Left lung (tissue), 4 donors: ENCODE measurements at regions not wholly inside any gene's neighbourhood (a gene's known extent, or its start where the extent isn't known, plus 50 kb on each side); places are given as distances from the start of the nearest gene placed in this dataset.
A peak's percentile ranks its signal among the peaks of the same experiment; 100 is the strongest.

ENCODE experiments used
- ATAC-seq: fragments of 200-7000 bp; cut with Tn5 transposase; one replicate; pipeline ENCODE4 v1.9.1; 2020; ENCODE audit warnings: moderate library complexity
- DNase-seq, 4 donors: peaks; one replicate each; pipeline ENCODE4 v3.0.0-alpha.2; 2013 to 2020
- H3K27ac ChIP-seq, 2 donors: fragments of 200-600 bp; sonication (generic) in 1 of 2; one replicate each; pipeline versions ENCODE4 v1.5.0 to v1.8.0; 2020 to 2021
- H3K27me3 ChIP-seq, 2 donors: fragments of 200-600 bp; sonication (generic) in 1 of 2; one replicate each; pipeline versions ENCODE4 v1.5.0 to v1.8.0; 2020 to 2021
- H3K36me3 ChIP-seq, 2 donors: fragments of 200-600 bp; sonication (generic) in 1 of 2; one replicate each; pipeline versions ENCODE4 v1.5.0 to v1.8.0; 2020 to 2021
- H3K4me1 ChIP-seq, 2 donors: fragments of 200-600 bp; one replicate each; pipeline ENCODE4 v1.8.0; 2021
- H3K4me3 ChIP-seq, 2 donors: fragments of 200-600 bp; sonication (generic) in 1 of 2; one replicate each; pipeline versions ENCODE4 v1.5.0 to v1.8.0; 2020 to 2021; ENCODE audit warnings: mild to moderate bottlenecking in 1 of 2
- H3K9me3 ChIP-seq, 2 donors: fragments of 200-600 bp; sonication (generic) in 1 of 2; one replicate each; pipeline versions ENCODE4 v1.5.0 to v1.8.0; 2020 to 2021
- intact Hi-C, 2 donors: fragments of 100-400 bp; cut with DNase I; formaldehyde crosslinking; loops; one replicate each; pipeline versions ENCODE4 v1.11.2 to v1.14.2; 2022
- TF ChIP-seq, protein P1 (sequence below), 2 donors: fragments of 200-600 bp; sonication (generic) in 1 of 2; IDR thresholded peaks; one replicate each; pipeline versions ENCODE4 v1.5.0 to v1.8.0; 2021; ENCODE audit warnings: antibody characterized with exemption in 2 of 2
- donor health status: DM: no; HTN: yes; CAD: no.
- donor health status: DM: no; HTN: no; CAD: no.

GRCh38 chr4:14855719-14856061 is 146.6 kb upstream of the CPEB2 start:
- Histone ChIP-seq H3K9me3 (no peaks in the 10 kb centered on the region), H3K4me3 (no peak overlapping the region), H3K27me3 (no peaks in the 10 kb centered on the region), H3K4me1 (peaks cover 6 to 14% of the 10 kb centered on the region in 2 donors), H3K36me3 (no peaks in the 10 kb centered on the region), H3K27ac (peak overlapping the region; percentile 68 to 69)
- no peak for ATAC-seq
- TF ChIP-seq, protein P1, sequence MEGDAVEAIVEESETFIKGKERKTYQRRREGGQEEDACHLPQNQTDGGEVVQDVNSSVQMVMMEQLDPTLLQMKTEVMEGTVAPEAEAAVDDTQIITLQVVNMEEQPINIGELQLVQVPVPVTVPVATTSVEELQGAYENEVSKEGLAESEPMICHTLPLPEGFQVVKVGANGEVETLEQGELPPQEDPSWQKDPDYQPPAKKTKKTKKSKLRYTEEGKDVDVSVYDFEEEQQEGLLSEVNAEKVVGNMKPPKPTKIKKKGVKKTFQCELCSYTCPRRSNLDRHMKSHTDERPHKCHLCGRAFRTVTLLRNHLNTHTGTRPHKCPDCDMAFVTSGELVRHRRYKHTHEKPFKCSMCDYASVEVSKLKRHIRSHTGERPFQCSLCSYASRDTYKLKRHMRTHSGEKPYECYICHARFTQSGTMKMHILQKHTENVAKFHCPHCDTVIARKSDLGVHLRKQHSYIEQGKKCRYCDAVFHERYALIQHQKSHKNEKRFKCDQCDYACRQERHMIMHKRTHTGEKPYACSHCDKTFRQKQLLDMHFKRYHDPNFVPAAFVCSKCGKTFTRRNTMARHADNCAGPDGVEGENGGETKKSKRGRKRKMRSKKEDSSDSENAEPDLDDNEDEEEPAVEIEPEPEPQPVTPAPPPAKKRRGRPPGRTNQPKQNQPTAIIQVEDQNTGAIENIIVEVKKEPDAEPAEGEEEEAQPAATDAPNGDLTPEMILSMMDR (IDR thresholded peaks at IDR 0.05): no peak
- intact Hi-C loops: no loop called here
- no peak for DNase-seq

- peak overlapping the region; percentile 68 to 69 for H3K27ac ChIP-seq
Measured at GRCh38 chr4:14856062-14856933, 146.0 kb upstream of the CPEB2 start.

DNA sequence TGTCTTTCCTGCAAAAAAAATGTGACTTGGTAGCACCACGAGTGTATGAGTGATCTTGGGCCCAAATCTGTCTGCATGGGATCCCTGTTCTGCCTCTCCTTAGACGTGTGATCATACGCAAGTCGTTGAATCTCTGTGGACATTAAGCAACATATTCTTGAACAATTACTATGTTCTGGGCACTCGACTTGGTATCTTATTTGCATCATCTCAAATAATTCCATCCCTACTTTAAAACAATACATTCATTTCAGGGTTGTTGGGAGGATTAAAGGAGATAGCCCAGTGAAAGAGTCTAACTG is 145.4 kb upstream of the CPEB2 start:
- H3K4me3 ChIP-seq: no peak overlapping the region
- H3K9me3 ChIP-seq: no peaks in the 10 kb centered on the region
- TF ChIP-seq, protein P1 (IDR thresholded peaks at IDR 0.05): no peak
- no peak for ATAC-seq
- H3K27me3 ChIP-seq: no peaks in the 10 kb centered on the region
- H3K27ac ChIP-seq: peak overlapping the region; percentile 68 to 69
- no peak for DNase-seq
- intact Hi-C loops: no loop called here
- peaks cover 6 to 14% of the 10 kb centered on the region in 2 donors for H3K4me1 ChIP-seq
- H3K36me3 ChIP-seq: no peaks in the 10 kb centered on the region

More at GRCh38 chr4:14856062-14856933, 146.0 kb upstream of the CPEB2 start:
- peak in 1 of 4 donors; percentile 86 for DNase-seq
- TF ChIP-seq, protein P1 (IDR thresholded peaks at IDR 0.05): no peak
- Histone ChIP-seq H3K4me1 (peaks cover 6 to 14% of the 10 kb centered on the region in 2 donors), H3K9me3 (no peaks in the 10 kb centered on the region), H3K27me3 (no peaks in the 10 kb centered on the region), H3K36me3 (no peaks in the 10 kb centered on the region), H3K4me3 (no peak overlapping the region)
- peak; percentile 98 for ATAC-seq
- intact Hi-C loops: no loop called here

GRCh38 chr4:14857475-14857874 is 144.8 kb upstream of the CPEB2 start:
- TF ChIP-seq, protein P1 (IDR thresholded peaks at IDR 0.05): no peak
- intact Hi-C loops: no loop called here
- H3K27ac ChIP-seq: no peak overlapping the region
- no peaks in the 10 kb centered on the region for H3K36me3 ChIP-seq
- no peaks in the 10 kb centered on the region for H3K9me3 ChIP-seq
- no peak for DNase-seq
- no peak for ATAC-seq
- no peak overlapping the region for H3K4me3 ChIP-seq
- H3K27me3 ChIP-seq: peaks cover 0 to 6% of the 10 kb centered on the region in 2 donors
- H3K4me1 ChIP-seq: peaks cover 6 to 14% of the 10 kb centered on the region in 2 donors

DNA sequence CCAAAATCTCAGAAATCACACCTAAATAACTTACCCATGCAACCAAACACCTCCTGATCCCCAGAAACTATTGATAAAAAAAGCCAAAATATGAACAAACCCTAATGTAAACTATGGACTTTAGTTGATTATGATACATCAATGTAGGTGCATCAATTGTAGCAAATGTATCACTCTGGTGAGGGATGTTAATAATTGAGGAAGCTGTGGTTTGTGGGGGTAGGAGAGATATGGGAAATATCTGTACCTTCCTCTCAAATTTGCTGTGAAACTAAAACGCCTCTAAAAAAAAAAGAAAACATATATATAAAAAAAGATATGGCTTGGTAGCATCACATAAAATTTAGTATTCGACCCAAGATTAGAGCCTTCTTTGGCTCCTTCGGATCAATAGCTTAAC is 144.3 kb upstream of the CPEB2 start:
- peaks cover 0 to 11% of the 10 kb centered on the region in 2 donors for H3K27me3 ChIP-seq
- intact Hi-C loops: no loop called here
- H3K9me3 ChIP-seq: no peaks in the 10 kb centered on the region
- H3K27ac ChIP-seq: no peak overlapping the region
- H3K4me3 ChIP-seq: no peak overlapping the region
- H3K36me3 ChIP-seq: no peaks in the 10 kb centered on the region
- no peak for DNase-seq
- no peak for ATAC-seq
- TF ChIP-seq, protein P1 (IDR thresholded peaks at IDR 0.05): no peak
- peaks cover 6 to 14% of the 10 kb centered on the region in 2 donors for H3K4me1 ChIP-seq
